ENCODE measurements at regions not wholly inside any gene's neighbourhood (a gene's known extent, or its start where the extent isn't known, plus 50 kb on each side); places are given as distances from the start of the nearest gene placed in this dataset.
"Not testable (repeated sequence)": the region's sequence is repeated elsewhere in the genome, so short reads cannot be mapped to it uniquely, and the experiment has no call there.

DNA sequence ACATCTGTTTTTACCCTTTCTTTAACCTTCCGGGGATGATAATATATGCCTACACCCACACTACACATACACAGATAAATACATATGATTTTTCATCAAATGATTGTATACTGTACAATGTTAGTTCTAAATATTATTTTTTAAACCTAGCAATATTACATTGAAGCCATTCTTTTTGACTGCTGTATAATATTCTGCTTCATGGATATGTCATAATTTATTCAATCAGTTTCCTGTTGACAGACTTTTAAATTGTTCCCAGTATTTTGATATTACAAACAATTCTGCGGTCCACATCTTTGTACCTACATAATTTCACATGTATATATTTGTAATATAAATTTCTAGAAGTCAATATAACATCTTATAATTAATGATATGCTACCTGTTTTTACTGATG lies 59.0 kb upstream of the ITGB1 start:
- no peak for DNase-seq (ENCODE audit: low spot score)
- intact Hi-C loops (cut with DNase I) = loop anchor here (10.0 kb wide), 1 partner anchor 108 kb away; no protein-coding TSS in a partner anchor

DNA sequence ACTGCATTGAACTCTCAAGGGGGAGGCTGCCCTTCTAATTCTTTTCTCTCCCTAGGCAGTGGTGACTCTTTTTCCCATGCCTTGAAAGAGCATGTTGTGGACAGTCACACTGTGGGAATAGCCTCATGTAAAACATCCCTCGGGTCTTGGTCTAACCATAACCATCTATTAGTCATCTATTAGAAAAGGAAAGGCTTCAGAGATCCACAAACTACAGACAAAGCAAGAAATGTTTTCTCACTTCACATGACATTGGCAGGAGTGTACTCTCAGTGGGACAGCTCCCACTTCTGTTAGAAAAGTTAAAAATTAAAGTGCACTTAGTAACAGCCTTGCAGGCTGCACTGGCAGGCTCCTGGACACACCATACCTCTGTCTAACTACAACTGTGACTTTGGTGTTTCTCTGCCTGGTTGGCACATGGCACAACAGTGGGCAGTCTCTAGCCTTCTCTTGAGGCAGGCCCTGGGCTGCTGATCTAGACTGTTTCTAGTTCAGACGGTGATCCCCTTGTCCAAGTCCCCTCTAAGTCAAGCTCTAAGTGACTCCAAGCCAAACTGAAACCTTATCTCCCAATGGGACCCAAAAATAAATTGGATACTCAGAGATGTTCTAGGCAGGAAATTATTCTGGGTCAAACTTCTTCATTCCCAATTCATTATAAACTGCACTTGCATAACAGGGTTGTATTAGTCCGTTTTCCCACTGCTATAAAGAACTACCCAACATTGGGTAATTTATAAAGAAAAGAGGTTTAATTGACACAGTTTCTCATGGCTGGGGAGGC lies 57.9 kb upstream of the ITGB1 start:
- intact Hi-C loops (cut with DNase I) = loop anchor here (10.0 kb wide), 1 partner anchor 109 kb away; no protein-coding TSS in a partner anchor
- no peak for DNase-seq (ENCODE audit: low spot score)

DNA sequence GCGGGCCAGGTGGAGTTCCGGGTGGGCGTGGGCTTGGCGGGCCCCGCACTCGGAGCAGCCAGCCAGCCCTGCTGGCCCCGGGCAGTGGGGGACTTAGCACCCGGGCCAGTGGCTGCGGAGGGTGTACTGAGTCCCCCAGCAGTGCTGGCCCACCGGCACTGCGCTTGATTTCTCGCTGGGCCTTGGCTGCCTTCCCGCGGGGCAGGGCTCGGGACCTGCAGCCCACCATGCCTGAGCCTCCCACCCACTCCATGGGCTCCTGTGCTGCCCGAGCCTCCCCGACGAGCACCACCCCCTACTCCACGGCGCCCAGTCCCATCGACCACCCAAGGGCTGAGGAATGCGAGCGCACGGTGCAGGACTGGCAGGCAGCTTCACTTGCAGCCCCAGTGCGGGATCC lies 55.3 kb upstream of the ITGB1 start:
- intact Hi-C loops (cut with DNase I) = loop anchor here (10.0 kb wide), 1 partner anchor 111 kb away; no protein-coding TSS in a partner anchor
- not testable (repeated sequence) for DNase-seq (ENCODE audit: low spot score)

DNA sequence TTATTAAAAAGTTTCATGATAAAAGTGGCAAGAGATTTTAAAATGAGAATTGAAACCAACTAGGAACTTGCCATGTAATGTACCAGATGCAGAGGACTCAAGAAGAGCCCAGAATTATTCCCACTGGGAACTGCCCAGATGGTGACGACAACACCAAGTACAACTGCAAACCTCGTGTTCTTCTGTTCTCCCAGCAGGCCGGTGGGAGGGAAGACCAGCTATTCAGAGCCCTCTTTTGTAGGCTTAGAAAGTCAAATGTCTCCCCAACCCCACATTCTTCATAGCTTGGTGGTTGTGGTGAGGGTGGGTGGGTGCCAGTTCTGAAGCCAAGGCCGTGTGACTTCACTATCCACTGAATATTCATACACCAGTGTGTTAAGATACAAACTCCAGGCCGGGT lies 54.3 kb upstream of the ITGB1 start:
- DNase-seq (ENCODE audit: low spot score) = no peak
- intact Hi-C loops (cut with DNase I) = loop anchor here (10.0 kb wide), 1 partner anchor 112 kb away; no protein-coding TSS in a partner anchor

DNA sequence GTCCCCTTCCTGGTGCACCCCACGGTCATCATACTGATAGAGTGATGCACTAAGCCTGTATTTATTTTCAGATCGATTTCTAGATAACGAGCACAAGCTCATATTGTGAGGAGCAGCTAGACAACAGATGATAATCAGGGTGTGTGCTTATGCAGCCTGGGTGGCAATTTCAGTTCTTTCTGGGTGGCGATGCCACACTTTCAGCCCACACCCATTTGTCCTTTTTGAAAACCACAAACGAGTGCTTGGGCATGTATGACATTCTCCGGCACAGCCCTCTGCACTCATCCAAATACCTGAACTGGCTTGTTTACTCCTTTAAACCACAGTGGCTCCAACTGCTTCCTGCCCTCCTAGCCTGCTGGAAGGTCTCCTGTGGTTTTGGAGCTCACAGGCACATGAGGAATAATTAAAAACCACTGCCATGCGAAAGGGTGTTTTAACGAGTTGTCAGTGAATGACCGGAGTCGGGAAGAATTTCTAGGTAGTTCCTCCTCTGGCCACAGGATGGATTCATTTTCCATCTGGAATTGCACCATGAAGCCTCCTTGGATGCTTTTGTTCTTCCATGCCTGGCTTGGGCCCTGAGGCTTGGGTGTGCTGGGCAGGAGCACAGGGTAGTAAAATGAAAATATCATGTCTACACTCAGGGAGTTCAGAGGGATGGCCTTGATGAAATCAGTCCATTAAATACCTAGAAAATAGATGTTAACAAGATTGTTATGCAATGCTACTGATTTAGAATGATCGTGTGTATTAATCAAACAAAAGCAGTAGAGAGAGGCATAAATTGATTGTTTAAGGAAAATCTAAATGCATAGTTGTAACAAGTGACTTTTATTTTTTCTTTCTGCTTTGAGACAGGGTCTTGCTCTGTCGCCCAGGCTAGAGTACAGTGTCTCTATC lies 52.4 kb upstream of the ITGB1 start:
- intact Hi-C loops (cut with DNase I) = loop anchor here (10.0 kb wide), 1 partner anchor 114 kb away; no protein-coding TSS in a partner anchor
- no peak for DNase-seq (ENCODE audit: low spot score)

DNA sequence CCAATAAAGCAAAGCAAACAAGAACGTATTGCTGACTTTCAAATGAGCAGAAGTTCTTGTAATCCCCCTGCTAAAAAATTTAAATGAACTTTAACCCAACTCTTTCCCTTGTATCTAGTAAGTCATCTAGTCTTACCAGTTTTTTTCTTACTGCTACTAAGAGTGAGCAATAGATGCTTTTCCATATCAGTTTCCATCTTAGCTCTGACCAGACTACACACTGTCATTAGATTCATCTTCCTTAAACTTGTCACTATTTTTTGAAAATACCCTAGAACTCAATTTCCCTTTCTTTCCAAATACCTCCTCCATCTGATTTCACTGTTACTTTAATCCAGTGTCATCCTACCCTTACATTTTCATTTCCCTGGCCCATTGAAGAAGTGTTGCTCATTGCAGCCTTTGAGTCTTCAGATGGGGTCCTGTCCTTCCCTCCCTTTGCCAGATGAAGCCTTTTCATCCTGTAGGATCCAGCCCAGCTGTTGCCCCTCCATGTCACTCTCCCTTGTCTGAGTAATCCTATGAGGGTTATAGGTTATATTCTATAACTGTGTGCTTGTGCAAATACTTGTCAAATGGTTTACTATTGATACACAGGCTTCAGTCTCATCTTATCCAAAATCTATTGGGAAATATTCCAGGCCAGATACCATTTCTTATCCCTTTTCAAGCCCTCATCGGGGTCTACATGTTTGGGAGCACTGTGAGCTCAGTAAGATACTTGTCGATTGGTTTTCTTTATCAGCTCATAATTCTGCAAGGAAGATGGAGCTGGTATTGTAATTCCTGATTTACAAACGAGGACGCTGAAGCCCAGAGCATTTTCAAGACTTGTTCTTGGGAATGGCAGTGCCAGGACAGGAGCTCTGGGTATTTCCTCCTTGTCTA lies 51.5 kb upstream of the ITGB1 start:
- DNase-seq (ENCODE audit: low spot score) = no peak
- intact Hi-C loops (cut with DNase I) = loop anchor here (10.0 kb wide), 2 partner anchors 115 kb away; no protein-coding TSS in a partner anchor

DNA sequence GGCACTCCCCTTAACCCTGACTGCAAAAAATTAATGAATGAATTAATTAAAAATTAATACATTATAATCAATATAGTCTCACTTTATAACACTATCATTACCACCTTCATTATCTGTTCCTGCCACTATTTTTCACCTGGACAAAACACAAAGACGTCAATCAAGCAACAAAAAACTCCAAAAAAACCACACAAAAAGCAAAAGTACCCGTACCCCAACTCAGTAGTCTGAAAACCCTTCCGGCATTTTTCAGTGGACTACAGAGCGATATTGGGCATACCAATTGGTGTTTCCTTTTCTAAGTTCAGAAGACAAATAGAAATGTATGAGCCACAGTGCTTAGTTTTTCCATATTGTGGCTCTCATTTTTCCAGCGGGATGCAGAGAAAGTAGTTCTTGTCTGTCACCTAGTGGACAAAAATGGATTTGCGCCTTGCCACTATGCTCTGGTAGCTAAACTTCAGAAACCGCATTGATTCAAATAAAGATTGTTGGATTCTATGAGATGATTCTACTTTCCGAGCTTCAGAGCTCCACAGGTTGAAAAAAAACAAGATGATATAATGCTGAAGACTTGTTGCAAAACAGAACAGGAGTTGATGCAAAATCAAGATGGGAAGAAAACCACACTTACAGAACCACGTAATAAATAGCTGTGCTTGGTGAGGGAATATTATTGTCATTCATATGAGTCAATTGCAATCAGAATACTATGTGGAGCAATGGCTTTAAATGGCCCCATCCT lies 50.6 kb upstream of the ITGB1 start:
- DNase-seq (ENCODE audit: low spot score) = no peak
- intact Hi-C loops (cut with DNase I) = loop anchor here (10.0 kb wide), 1 partner anchor 114 kb away; no protein-coding TSS in a partner anchor

DNA sequence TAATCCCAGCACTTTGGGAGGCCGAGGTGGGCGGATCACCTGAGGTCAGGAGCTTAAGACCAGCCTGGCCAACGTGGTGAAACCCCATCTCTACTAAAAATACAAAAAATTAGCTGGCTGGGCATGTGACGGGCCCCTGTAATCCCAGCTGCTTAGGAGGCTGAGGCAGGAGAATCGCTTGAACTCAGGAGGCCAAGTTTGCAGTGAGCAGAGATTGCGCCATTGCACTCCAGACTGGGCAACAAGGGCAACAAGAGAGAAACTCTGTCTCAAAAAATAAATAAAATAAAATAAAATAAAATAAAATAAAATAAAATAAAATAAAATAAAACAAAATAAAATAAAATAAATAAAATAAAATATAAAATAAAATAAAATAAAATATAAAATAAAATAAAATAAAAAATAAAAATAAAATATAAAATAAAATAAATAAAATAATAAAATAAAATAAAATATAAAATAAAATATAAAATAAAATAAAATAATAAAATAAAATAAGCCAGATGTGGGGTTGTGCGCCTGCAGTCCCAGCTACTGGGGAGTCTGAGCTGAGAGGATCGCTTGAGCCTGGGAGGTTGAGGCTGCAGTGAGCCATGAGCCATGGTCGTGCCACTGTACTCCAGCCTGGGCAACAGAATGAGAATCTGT lies 49.8 kb upstream of the ITGB1 start:
- not testable (repeated sequence) for DNase-seq (ENCODE audit: low spot score)
- intact Hi-C loops (cut with DNase I) = loop anchor here (1.0 to 10.0 kb wide), 2 partner anchors 113 to 213 kb away; no protein-coding TSS in a partner anchor

All from cardiac septum (tissue), 1 donor.